SU-DHL-6 (cell line): ENCODE measurements at regions not wholly inside any gene's neighbourhood (a gene's known extent, or its start where the extent isn't known, plus 50 kb on each side); places are given as distances from the start of the nearest gene placed in this dataset.

Experiments
- H2AFZ ChIP-seq: fragments of 200-600 bp; sonication (generic); 2 replicates; pipeline ENCODE4 v1.6.1; 2014; ENCODE audit warnings: low read depth, mild to moderate bottlenecking, moderate library complexity, mixed read lengths, antibody characterized with exemption, low read length; ENCODE audit not compliant: severe bottlenecking
- H3F3A ChIP-seq: fragments of 200-600 bp; shearing (Covaris generic); 2 replicates; pipeline ENCODE4 v1.6.0; 2016; ENCODE audit warnings: antibody characterized with exemption, mild to moderate bottlenecking; ENCODE audit not compliant: insufficient read depth
- H3K27ac ChIP-seq: fragments of 200-600 bp; sonication (generic); 2 replicates; pipeline ENCODE4 v1.5.1; 2016; ENCODE audit warnings: low read depth, mild to moderate bottlenecking, low read length, moderate library complexity, mixed read lengths
- H3K27me3 ChIP-seq: fragments of 200-600 bp; sonication (generic), shearing (Covaris generic); 2 replicates; pipeline ENCODE4 v1.6.0; 2014; ENCODE audit warnings: mild to moderate bottlenecking, low read length
- H3K36me3 ChIP-seq: fragments of 200-600 bp; sonication (generic); 2 replicates; pipeline ENCODE4 v1.6.1; 2014; ENCODE audit warnings: mild to moderate bottlenecking, low read length, mixed read lengths
- H3K4me2 ChIP-seq: fragments of 300-600, 200-600 bp; shearing (Covaris generic), sonication (generic); 2 replicates; pipeline ENCODE4 v1.6.0; 2014; ENCODE audit warnings: low read length, low read depth, mild to moderate bottlenecking; ENCODE audit not compliant: poor library complexity, severe bottlenecking
- H3K4me3 ChIP-seq: fragments of 200-600 bp; sonication (generic); 2 replicates; pipeline ENCODE4 v1.5.1; 2014; ENCODE audit warnings: antibody characterized with exemption, low read length, mild to moderate bottlenecking, mixed read lengths; ENCODE audit not compliant: insufficient read depth, poor library complexity, severe bottlenecking
- H3K79me2 ChIP-seq: fragments of 200-600 bp; sonication (generic); 2 replicates; pipeline ENCODE4 v1.6.1; 2014; ENCODE audit warnings: mild to moderate bottlenecking, low read length, moderate library complexity; ENCODE audit not compliant: insufficient read depth
- H3K9ac ChIP-seq: fragments of 200-600 bp; sonication (generic); 2 replicates; pipeline ENCODE4 v1.7.0; 2014; ENCODE audit warnings: mild to moderate bottlenecking, low read length
- H3K9me2 ChIP-seq: fragments of 200-600 bp; sonication (generic); replicated peaks from 2 replicates; pipeline ENCODE4 v1.6.1; 2014; ENCODE audit warnings: low read length; ENCODE audit not compliant: insufficient read depth
- H3K9me3 ChIP-seq: fragments of 200-600 bp; sonication (generic); 2 replicates; pipeline ENCODE4 v1.6.1; 2014; ENCODE audit warnings: low read length, mixed read lengths; ENCODE audit not compliant: insufficient read depth
- H4K20me1 ChIP-seq: fragments of 200-600 bp; sonication (generic); 2 replicates; pipeline ENCODE4 v1.6.1; 2014; ENCODE audit warnings: low read depth, mild to moderate bottlenecking, antibody characterized with exemption, low read length, moderate library complexity, mixed read lengths
- CTCF ChIP-seq: fragments of 200-600 bp; sonication (generic); IDR thresholded peaks from one replicate; pipeline ENCODE4 v1.5.1; 2017; ENCODE audit warnings: antibody characterized with exemption, mild to moderate bottlenecking, low read length, moderate library complexity; ENCODE audit not compliant: insufficient read depth, poor library complexity, severe bottlenecking
- EZH2phosphoT487 ChIP-seq: fragments of 200-600 bp; sonication (generic), shearing (Covaris generic); conservative IDR thresholded peaks from 2 replicates; pipeline ENCODE4 v1.6.1; 2018; ENCODE audit warnings: mild to moderate bottlenecking, antibody characterized with exemption, low read length, moderate library complexity, mixed read lengths

- H3K4me3 ChIP-seq: no peak overlapping the region
- no peak for TF ChIP-seq CTCF
- TF ChIP-seq EZH2phosphoT487: no peak
- H3K9me2 ChIP-seq: no peaks in the 10 kb centered on the region
- no peaks in the 10 kb centered on the region for H3F3A ChIP-seq
- H2AFZ ChIP-seq: no peak overlapping the region
- no peaks in the 10 kb centered on the region for H3K36me3 ChIP-seq
- no peaks in the 10 kb centered on the region for H3K79me2 ChIP-seq
- H3K27ac ChIP-seq: no peak overlapping the region
- no peak overlapping the region for H3K4me2 ChIP-seq
- H3K9me3 ChIP-seq: no peaks in the 10 kb centered on the region
- no peak overlapping the region for H3K9ac ChIP-seq
- no peaks in the 10 kb centered on the region for H4K20me1 ChIP-seq
- no peaks in the 10 kb centered on the region for H3K27me3 ChIP-seq
Observed at GRCh38 chr6:6756526-6756925, 168.0 kb downstream of the LY86 start.

GRCh38 chr6:6758546-6758914 is 170.0 kb downstream of the LY86 start:
- H3K36me3 ChIP-seq: no peaks in the 10 kb centered on the region
- H3K4me3 ChIP-seq: no peak overlapping the region
- no peak overlapping the region for H3K9ac ChIP-seq
- no peak overlapping the region for H3K4me2 ChIP-seq
- H4K20me1 ChIP-seq: no peaks in the 10 kb centered on the region
- no peaks in the 10 kb centered on the region for H3K9me2 ChIP-seq
- no peaks in the 10 kb centered on the region for H3F3A ChIP-seq
- H3K79me2 ChIP-seq: no peaks in the 10 kb centered on the region
- TF ChIP-seq EZH2phosphoT487 (no peak), CTCF (no peak)
- no peaks in the 10 kb centered on the region for H3K27me3 ChIP-seq
- no peaks in the 10 kb centered on the region for H3K9me3 ChIP-seq
- no peak overlapping the region for H2AFZ ChIP-seq
- no peak overlapping the region for H3K27ac ChIP-seq

- no peaks in the 10 kb centered on the region for H3K9me3 ChIP-seq
- no peak overlapping the region for H2AFZ ChIP-seq
- H3K36me3 ChIP-seq: no peaks in the 10 kb centered on the region
- no peak overlapping the region for H3K27ac ChIP-seq
- TF ChIP-seq CTCF (peak; percentile 60), EZH2phosphoT487 (no peak)
- no peaks in the 10 kb centered on the region for H4K20me1 ChIP-seq
- no peak overlapping the region for H3K9ac ChIP-seq
- no peaks in the 10 kb centered on the region for H3K27me3 ChIP-seq
- no peaks in the 10 kb centered on the region for H3F3A ChIP-seq
- no peaks in the 10 kb centered on the region for H3K9me2 ChIP-seq
- H3K79me2 ChIP-seq: no peaks in the 10 kb centered on the region
- H3K4me3 ChIP-seq: no peak overlapping the region
- H3K4me2 ChIP-seq: no peak overlapping the region
Observed at GRCh38 chr6:6758915-6759654, 170.6 kb downstream of the LY86 start.
